Erythroblast (primary cell): ENCODE measurements at regions not wholly inside any gene's neighbourhood (a gene's known extent, or its start where the extent isn't known, plus 50 kb on each side); places are given as distances from the start of the nearest gene placed in this dataset.

Experiments used
- GATA1 ChIP-seq: IDR thresholded peaks from 2 replicates; pipeline ENCODE4 v1.6.1; 2011; ENCODE audit warnings: low read depth, mild to moderate bottlenecking, control low read depth, low read length, moderate library complexity
- POLR2A ChIP-seq: IDR thresholded peaks from 2 replicates; pipeline ENCODE4 v1.6.1; 2011; ENCODE audit warnings: mild to moderate bottlenecking, low read length

GRCh38 chr16:17989255-17989654 lies 347.3 kb downstream of the NPIPA8 start:
- TF ChIP-seq POLR2A (no peak), GATA1 (no peak)
